GM19238 (cell line): ENCODE measurements at regions not wholly inside any gene's neighbourhood (a gene's known extent, or its start where the extent isn't known, plus 50 kb on each side); places are given as distances from the start of the nearest gene placed in this dataset.
"Not testable (repeated sequence)": the region's sequence is repeated elsewhere in the genome, so short reads cannot be mapped to it uniquely, and the experiment has no call there.

ENCODE experiments used
- DNase-seq: peaks from one replicate; pipeline ENCODE4 v3.0.0; 2011; ENCODE audit warnings: low spot score; ENCODE audit not compliant: insufficient read length

DNA sequence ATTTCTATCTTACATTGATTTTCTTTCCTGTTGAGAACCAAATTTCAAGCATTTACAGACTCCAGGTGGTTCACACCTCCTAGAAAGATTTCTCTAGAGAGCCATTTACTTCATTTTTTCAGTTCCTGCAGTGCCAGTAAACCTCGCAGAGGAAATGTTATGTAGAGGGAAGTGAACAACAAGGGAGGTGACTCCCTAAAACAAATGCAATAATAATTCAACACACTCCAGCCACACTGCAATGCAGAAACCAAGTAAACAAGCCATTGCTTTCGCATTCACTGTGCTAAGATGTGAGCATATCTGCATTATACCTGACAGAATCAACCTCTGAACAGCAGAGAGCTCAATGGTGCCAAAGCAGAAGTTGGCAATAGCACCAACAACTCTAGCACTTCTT is 215.1 kb downstream of the RBM26 start:
- DNase-seq, result no peak

DNA sequence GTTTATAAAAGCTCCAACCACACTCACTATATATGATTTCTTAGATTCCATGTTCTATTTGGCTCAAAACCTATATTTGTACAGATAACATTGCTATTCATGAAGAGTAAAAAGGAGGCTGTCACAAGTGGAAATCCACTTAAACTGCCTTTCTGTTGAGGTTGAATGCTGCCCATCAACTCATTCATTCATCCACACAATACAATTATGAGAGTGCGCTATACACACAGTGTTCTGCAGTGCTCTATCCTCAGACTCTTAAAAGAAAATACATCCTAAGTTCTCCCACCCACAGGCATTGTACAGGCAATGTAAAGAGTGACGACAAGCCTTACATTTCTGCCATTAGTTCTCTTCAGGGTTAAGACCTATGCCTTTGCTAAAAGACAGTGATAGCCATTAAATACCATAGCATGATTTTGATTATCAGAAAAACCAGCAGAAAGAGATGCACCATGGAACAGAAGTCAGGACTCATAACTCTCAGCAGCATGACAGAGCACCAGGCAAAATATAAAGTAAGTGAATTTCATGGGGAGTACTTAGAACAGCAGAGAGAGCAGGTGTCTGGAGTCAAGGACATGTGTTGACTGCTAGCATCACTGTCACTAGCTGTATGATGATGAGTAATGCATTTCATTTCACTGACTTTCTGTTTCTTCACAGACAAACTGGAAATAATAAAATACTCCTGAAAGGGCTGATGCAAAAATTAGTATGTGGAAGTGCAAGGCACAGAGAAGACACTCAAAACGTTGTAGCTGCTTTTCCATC is 218.0 kb downstream of the RBM26 start:
- DNase-seq, result no peak

DNA sequence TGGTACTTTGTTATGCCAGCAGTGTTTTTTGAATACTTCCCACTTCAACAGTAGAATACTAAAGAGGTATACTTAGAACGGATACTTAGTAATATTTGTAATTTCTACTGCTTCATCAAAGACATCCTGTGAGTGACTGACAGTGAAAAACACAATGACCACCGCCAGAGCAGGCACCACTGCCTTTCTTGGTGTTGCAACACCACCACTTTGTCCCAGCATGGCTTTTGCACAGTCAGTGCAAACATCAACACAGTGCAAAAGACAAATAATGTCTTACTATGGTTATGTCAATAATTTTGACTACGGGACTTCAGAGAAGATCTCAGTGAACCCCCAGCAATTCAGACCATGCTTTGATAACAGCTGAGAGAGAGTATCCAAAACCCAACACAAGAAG is 220.5 kb downstream of the RBM26 start:
- no peak for DNase-seq

DNA sequence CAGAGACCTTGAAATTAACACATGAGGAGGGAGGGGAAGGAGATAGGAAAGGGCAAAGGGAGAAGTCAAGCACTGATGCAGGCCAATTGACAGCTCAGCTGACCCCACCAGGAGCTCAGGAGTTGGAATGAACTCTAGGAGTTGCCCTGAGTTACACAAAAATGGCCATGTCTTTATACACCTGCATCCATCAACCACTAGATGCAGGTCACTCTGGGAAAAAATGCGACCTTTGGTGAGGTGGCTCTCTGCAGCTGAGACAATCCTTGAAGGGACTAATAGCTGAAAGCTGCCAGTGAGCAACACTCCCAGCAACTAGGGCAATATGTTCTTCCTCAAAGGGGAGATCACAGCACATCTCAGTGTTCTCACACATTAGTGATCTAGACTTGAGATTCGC is 222.8 kb downstream of the RBM26 start:
- no peak for DNase-seq

DNA sequence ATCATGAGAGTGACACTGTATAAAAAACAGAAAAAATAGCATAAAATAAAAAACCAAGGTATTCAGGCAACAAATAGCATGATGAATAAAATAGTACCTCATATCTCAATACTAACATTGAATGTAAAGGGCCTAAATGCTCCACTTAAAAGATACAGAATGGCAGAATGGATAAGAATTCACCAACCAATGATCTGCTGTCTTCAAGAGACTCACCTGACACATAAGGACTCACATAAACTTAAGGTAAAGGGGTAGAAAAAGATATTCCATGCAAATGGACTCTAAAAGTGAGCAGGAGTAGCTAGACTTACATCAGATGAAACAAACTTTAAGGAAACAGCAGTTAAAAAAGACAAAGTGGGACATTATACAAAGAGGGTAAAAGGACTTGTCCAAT is 232.4 kb downstream of the RBM26 start:
- DNase-seq, result not testable (repeated sequence)

DNA sequence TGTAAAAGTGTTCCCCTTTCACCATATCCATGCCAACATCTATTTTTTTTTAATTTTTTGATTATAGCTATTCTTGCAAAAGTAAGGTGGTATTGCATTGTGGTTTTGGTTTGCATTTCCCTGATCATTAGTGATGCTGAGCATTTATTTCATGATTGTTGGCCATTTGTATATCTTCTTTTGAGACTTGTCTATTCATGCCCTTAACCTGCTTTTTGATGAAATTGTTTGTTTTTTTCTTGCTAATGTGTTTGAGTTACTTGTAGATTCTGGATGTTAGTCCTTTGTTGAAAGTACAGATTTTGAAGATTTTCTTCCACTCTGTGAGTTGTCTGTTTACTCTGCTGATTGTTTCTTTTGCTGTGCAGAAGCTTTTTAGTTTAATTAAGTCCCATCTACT is 233.1 kb downstream of the RBM26 start:
- not testable (repeated sequence) for DNase-seq

DNA sequence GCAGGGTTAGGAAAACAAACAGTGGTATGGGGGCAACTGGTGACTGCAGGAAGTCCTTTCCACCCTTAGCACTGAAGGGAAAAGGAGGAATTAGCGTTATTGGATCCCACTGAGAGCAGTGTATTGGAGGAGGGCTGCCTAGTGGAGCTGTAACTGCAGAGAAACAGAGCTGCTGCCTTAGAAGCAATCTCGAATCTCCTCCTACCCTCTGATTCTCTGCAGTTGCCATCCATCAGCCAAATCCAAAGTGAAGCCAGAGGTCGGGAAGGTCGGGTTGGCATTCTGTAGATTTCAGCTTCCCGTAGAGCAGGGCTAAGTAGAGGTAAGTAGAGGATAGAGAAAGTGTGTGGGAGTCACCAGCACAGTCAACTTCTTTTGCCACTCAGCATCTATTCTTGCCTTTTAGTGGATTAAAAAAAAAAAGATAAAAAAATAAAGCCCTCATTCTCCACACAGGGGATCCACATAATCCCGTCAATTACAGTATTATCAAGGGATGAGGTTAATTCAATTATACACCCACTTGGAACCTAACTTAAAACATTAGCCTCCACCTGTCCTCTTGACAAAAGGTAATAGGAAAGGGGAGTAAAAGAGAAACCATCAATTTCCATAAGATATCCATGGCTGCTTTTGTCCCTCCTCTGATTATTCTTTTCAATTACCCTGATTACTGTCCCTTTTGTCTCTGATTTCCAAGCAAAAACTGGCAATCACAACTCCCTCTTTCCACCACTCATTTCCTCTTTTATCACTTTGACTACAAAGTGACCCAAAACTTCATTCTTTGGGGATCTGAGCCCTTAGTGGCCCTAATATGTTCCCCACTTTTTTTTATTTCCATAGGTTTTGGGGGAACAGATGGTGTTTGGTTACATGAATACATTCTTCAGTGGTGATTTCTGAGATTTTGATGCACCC is 234.7 kb downstream of the RBM26 start:
- no peak for DNase-seq

DNA sequence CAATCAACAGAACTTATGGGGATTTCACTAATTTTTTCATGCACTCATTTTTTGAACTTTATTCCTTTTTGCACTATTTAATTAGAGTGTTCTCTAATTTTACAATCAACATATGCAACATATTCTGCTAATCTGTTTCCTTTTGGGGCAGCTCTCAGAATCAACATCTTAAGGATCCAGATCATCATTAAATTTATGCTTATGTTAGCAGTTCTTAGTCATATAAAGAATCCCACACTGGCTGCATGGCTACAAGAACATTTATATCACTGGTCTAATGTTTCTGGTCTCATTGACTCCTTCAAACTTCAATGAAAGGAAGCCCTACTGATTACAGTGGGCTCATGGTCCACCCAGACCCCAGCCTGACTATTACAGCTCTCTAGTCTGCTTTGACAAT is 245.2 kb downstream of the RBM26 start:
- no peak for DNase-seq

DNA sequence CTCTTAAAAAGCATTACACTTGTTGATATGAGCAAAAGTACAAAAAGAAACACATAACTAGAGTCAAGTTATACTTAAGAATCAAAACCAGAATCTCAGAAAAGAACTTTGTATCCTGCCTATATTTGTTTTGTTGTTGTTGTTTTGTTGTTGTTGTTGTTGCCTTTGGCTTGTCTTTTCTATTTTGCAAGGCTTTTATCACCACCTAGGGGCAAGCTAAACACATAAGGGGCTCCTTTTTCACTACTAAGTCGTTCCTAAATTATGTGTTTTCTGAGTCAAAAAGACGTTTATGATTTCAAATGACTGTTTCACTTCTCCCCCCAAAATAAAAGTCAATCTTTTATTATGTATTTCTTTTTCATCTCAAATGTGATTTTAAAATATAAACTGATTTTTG is 250.2 kb downstream of the RBM26 start:
- no peak for DNase-seq

DNA sequence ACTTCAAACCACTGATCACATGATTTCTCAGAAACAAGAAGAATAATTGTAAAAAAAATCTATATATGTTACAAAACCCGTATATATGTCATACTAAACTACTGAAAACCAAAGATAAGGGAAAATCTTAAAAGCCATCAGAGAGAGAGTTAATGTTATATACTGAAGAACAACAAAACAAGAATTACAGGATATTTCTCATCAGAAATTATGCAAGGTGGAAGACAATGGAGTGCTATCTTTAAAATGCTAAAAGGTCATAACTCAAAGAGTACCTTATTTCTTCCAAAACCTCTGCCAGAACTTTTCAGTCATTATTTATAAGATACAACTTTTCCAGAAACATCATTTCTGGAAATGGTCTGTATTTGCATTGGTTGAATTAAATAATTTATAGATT is 256.8 kb downstream of the RBM26 start:
- no peak for DNase-seq

DNA sequence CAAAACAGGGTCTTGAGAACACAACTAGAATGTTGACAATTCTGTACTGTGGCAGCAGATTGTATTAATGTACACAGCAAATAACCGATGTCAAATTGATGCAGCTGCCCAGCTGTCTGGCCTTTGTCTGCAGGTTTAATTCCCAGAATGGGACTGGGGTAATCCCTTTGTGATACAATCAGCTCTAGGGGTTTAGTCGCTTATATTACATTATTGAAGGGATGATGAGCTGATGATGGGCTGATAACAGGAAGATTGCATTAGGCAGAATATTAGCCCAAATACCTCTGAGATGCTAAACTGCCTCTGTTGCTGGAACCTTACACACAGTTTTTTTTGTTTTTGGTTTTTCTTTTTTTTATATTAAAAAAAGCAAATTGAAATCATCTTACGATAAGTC is 265.0 kb downstream of the RBM26 start:
- no peak for DNase-seq

DNA sequence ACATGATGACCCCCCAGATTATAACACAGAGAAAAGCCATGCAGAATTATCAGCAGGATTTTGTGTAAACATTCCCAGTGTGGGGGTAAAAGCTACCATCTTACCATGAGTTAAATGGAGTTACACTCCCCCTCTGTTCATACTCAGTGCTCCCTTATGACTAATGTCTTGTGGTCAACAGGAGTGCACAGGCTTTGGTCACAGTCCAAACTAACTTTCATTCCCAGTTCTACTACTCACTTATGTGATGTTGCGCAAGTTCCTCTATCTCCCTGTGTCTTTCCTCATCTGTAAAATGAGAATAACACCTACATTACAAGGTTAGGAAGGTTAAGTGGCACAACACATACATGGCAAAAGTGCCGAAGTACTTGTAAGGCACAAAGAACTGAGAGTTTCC is 277.9 kb downstream of the RBM26 start:
- no peak for DNase-seq

DNA sequence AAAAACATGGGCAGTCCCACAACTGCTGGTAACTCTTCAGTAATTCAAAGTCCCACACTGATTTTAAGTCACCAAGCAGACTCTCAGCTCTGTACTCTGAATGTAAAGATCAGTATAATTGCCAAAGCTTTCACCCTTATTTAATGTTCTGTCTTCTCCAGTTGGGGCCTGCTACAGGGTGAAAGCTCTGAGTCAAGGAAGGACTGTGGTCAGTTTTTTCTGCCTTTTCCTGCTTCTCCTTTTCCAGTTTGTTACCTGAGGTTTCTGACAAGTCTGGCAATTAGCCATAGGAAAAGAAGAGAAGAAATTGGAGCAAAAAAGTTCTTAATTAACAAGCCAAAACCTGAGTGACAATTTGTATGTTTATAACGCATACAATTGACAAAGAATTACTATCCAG is 279.3 kb downstream of the RBM26 start:
- no peak for DNase-seq

DNA sequence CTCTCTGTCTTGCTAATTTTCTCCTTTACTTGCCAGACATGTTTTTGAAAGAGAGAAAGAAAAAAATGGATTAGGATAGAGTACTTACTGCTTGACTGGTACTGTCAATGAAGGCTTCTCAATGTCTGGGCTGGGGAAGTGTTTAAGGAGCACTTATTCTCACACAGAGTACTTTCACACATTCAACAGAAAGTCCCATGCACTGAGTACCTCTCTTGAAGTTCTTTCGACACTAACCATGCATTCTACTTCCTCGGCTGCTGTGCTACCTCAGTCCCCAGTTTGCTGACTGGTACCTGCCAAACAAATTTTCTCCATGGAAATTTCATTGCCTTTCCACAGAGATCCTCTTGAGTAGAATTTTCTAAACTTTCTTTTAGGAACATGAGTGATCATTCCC is 281.9 kb downstream of the RBM26 start:
- no peak for DNase-seq

DNA sequence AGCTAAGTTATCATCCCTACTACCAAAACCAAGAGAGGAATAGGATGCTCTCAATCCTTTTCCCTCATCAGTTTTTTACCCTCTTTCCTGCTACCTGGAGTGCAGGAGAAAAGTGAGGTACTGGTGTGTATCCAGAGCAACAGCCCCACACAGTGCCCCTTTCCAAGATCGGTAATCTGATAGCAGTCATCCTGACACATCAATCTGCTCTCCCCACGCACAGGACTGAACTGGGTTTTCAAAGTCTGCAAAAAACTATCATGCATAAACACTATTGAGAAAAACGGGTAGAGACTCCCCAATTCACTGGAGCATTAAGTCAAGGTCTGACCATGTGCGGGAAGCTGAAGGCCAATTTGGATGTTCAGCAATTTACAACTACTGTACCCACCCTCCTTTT is 284.8 kb downstream of the RBM26 start:
- no peak for DNase-seq

DNA sequence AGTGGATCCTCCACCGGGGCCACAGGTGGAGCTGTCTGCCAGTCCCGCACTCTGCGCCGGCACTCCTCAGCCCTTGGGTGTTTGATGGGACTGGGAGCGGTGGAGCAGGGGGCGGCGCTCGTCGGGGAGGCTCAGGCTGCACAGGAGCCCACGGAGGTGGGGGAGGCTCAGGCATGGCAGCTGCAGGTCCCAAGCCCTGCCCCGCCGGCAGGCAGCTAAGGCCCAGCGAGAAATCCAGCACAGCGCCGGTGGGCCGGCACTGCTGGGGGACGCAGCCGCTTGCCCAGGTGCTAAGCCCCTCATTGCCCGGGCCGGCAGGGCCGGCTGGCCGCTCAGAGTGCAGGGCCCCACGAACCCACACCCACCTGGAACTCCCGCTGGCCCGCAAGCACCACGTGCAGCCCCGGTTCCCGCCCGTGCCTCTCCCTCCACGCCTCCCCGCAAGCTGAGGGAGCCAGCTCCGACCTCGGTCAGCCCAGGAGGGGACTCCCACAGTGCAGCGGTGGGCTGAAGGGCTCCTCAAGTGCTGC is 286.4 kb downstream of the RBM26 start:
- no peak for DNase-seq

DNA sequence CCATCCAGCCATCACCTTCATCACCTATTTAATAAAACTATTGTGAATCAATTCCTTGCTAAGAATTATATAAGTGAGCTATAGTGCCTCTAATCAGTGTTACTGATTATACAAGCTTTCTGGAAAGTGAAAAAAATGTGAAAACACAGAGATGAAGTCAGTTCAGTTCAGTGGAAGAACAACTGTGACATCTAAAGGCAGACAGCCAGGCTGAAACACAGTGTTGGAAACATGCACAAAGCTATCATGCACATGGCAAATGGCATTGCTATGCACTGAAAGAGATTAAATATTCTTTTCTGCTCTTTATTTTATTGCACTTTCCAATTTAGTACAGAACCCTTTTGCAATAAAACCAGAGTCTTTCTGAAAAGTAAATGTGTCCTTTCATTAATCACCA is 294.0 kb downstream of the RBM26 start:
- DNase-seq, result no peak

DNA sequence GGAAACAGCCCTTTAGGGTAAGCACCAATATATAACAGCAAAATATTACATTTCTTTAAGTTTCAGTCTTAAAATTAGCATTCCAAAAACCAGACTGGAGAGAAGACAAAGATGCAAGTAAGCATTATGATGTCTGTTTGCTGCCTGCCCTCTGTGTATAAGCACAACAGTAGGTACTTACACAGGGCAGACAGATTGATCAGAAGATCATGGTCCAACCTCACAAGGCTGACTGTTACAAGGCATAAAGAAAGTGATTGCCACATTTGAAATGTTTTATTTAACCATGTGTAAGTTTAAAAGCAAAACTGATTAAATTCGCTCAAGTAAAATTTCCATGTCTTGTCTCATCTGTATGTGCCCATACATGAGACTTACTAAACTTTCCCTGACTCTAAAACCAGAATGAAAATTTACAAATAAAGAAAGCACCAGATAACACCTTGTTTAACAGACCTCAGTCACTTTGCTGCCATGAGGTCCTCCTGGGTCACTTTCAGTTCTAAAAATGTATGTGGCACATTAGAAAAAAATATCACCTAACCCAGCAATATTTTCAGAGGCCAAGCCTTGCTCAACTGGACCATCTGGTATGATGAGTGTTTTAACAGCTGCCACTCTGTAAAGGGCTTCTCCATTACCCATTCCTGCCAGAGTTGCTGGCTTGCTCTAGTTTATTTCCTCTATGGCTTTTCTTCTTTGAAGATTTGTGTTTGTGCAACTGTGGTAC is 297.0 kb downstream of the RBM26 start:
- no peak for DNase-seq

DNA sequence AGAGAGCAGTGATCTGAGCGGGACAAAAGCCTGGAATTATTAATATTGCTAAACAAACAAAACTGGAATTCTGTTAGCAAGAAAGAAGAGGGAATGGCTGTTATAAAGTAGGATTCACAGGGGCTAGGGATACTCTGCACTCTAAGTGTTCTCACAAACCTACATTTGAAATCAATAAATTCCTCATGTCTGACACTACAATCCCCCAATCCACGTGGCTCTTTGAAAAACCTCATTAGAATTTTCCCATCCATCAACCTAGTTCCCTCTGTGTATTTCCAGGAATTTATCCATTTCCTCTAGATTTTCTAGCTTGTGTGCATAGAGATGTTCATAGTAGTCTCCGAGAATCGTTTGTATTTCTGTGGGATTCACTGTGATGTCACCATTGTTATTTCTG is 307.5 kb downstream of the RBM26 start:
- no peak for DNase-seq

DNA sequence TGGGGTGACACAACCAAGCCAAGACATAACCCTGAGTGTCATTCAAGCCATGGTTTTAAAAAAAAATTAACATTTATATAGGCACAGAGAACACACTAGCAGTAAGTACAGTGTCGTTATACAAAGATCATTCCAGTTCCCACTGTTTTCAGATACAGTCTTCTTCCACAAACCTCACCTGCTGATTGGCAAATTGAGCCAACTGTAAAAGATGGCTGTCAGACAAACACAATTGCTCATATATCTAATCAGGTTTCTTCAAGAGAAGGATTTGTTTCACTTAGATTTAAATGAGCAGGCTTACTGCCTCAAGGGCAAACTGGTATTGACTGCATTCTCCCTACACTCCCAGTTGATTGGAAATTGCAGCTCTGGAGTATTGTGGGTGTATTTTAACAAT is 308.9 kb downstream of the RBM26 start:
- no peak for DNase-seq

DNA sequence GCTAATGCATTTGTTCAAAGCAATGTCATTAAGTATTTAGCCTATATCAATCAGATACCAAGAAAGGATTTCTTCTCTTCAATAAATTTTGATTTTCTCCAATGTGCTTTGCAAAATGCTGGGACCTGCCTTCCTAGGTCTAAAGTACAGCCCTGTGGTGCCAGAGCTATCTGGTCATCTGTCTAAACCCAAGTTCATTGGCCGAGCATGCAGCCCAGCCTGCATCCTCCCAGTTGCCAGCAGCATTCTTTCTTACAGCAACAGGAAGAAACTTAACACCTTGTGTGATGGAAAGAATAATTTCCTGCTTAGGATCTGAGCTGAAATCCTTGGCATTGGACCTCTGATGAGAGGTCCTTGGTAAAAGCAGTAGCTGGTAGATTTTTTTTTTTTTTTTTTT is 310.0 kb downstream of the RBM26 start:
- no peak for DNase-seq
